ENCODE measurements at regions not wholly inside any gene's neighbourhood (a gene's known extent, or its start where the extent isn't known, plus 50 kb on each side); places are given as distances from the start of the nearest gene placed in this dataset.
"Not testable (repeated sequence)": the region's sequence is repeated elsewhere in the genome, so short reads cannot be mapped to it uniquely, and the experiment has no call there.

DNA sequence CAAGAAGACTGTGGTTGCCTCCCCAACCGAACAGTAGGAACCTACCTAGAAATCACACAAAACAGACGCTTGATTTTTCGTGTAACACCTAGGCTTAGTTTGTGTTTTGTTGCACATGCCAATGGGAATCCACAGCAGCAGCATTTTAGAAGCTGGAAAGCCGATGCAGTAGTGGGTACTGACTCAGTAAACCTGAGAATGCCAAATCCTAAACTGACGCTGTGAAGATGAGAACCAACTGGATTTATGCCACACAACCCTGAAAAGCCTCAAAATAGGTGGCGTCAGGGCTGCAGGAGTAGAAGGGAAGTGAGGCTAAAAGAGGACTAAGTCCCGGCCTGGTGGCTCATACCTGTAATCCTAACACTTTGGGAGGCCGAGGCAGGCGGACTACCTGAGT, 162.5 kb downstream of the REEP3 start:
- no peak overlapping the region for H3K27ac ChIP-seq
- no peak overlapping the region for H3K4me3 ChIP-seq
- WGBS, 2 donors, result 91 to 95% methylated on average over 9 of the region's 9 CpGs
- no peaks in the 10 kb centered on the region for H3K36me3 ChIP-seq (replicated peaks in 1 of 2; ENCODE audit: insufficient read depth in 1 of 2, low read depth in 2 of 2)
- no peak for TF ChIP-seq POLR2A (IDR thresholded peaks at IDR 0.05)
- TF ChIP-seq, protein P1, sequence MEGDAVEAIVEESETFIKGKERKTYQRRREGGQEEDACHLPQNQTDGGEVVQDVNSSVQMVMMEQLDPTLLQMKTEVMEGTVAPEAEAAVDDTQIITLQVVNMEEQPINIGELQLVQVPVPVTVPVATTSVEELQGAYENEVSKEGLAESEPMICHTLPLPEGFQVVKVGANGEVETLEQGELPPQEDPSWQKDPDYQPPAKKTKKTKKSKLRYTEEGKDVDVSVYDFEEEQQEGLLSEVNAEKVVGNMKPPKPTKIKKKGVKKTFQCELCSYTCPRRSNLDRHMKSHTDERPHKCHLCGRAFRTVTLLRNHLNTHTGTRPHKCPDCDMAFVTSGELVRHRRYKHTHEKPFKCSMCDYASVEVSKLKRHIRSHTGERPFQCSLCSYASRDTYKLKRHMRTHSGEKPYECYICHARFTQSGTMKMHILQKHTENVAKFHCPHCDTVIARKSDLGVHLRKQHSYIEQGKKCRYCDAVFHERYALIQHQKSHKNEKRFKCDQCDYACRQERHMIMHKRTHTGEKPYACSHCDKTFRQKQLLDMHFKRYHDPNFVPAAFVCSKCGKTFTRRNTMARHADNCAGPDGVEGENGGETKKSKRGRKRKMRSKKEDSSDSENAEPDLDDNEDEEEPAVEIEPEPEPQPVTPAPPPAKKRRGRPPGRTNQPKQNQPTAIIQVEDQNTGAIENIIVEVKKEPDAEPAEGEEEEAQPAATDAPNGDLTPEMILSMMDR (IDR thresholded peaks at IDR 0.05), result no peak
- no peaks in the 10 kb centered on the region for H3K4me1 ChIP-seq
- H3K9me3 ChIP-seq, result no peaks in the 10 kb centered on the region
- intact Hi-C loops (cut with DNase I), result no loop called here
- H3K27me3 ChIP-seq, result no peaks in the 10 kb centered on the region
- DNase-seq (no peak), ATAC-seq (no peak)

DNA sequence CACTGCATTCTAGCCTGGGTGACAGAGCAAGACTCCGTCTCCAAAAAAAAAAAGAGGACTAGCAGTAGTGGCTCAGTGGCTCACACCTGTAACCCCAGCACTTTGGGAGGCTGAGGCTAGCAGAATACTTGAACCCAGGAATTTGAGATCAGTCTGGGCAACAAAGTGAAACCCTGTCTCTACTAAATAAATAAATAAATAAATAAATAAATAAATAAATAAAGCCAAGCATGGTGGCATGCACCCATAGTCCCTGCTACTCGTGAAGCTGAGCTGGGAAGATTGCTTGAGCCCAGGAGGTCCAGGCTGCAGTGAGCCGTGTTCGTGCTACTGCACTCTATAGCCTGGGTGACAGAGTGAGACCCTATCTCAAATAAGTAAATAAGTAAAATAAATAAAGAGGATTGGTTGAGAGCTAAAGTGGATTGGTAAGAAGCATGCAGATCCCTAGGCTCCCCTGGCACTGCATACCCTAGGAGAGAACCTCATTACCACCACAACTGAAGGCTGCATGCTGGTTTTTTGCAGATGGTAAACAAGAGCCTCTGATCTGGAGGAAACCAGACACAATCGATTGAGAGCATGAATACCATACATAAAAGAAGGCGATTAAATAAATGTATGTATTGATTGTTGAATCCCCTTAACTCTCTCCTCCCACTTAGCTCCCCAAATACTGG, 163.2 kb downstream of the REEP3 start:
- TF ChIP-seq POLR2A (IDR thresholded peaks at IDR 0.05), result no peak
- TF ChIP-seq, protein P1 (IDR thresholded peaks at IDR 0.05), result no peak
- intact Hi-C loops (cut with DNase I), result no loop called here
- no peak overlapping the region for H3K4me3 ChIP-seq
- WGBS, 2 donors, result 82 to 83% methylated on average over 6 of the region's 6 CpGs
- H3K27me3 ChIP-seq, result no peaks in the 10 kb centered on the region
- no peaks in the 10 kb centered on the region for H3K36me3 ChIP-seq (replicated peaks in 1 of 2; ENCODE audit: insufficient read depth in 1 of 2, low read depth in 2 of 2)
- H3K27ac ChIP-seq, result no peak overlapping the region
- no peaks in the 10 kb centered on the region for H3K4me1 ChIP-seq
- DNase-seq (no peak), ATAC-seq (no peak)
- no peaks in the 10 kb centered on the region for H3K9me3 ChIP-seq

DNA sequence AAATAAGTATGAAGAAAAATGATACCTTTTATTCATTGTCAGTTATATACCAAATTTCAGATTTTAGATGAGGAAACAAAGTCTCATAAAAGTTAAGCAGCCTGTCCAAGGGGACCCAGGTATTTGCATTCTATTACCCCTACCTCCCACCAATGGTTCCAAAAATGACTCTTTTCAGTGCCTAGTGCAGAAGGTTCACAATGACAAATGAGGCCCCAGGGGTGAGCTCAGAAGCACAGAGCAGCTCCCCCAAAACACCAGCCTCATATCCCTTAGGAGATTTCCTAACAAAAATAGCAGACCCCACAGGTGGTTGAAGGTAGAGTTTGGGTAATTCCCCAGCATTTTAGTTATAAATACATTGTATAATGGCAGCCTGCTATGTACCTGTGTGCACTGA, 168.6 kb downstream of the REEP3 start:
- TF ChIP-seq, protein P1 (IDR thresholded peaks at IDR 0.05), result no peak
- no peak for TF ChIP-seq POLR2A (IDR thresholded peaks at IDR 0.05)
- H3K4me3 ChIP-seq, result no peak overlapping the region
- no peaks in the 10 kb centered on the region for H3K9me3 ChIP-seq
- intact Hi-C loops (cut with DNase I), result loop anchor here (10.0 kb wide), 1 partner anchor 45 kb away; no protein-coding TSS in a partner anchor
- no peaks in the 10 kb centered on the region for H3K4me1 ChIP-seq
- no peak for DNase-seq
- no peak overlapping the region for H3K27ac ChIP-seq
- no peaks in the 10 kb centered on the region for H3K36me3 ChIP-seq (replicated peaks in 1 of 2; ENCODE audit: insufficient read depth in 1 of 2, low read depth in 2 of 2)
- H3K27me3 ChIP-seq, result no peaks in the 10 kb centered on the region
- ATAC-seq, result no peak

DNA sequence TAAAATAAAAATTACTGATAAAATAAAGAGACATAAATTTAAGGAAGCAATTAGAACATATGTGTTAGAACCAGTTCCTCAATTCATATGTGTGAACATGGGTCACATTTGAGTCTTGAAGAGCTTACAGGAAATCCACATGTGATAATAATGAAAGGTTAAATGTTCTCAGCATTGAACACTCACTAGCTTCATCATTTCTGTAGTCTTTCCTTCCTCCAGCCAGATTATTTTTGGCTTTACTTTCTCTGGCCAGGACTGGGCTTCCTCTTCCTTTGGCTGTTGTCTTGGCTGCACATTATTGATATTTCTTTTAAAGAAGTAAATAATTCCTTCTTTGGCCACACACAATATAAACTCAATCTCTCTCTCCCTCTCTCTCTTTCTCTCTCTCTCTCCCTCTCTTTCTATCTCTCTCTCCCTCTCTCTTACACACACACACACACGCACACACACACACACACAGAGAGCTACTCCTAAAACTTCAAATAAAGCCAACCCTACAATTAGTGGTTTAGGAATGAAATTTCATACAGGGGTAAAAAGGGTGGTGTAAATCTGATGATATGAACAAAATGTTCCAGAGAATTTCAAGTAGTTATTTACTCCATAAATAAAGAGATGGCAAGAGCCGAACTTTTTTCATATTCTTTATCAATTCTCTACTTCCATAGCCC, 171.2 kb downstream of the REEP3 start:
- WGBS, 2 donors, result 60 to 64% methylated on average over 2 of the region's 2 CpGs
- no peaks in the 10 kb centered on the region for H3K4me1 ChIP-seq
- intact Hi-C loops (cut with DNase I), result loop anchor here (10.0 kb wide), 1 partner anchor 48 kb away; no protein-coding TSS in a partner anchor
- peak overlapping the region in 1 of 4 donors; percentile 32 for H3K27ac ChIP-seq
- H3K36me3 ChIP-seq (replicated peaks in 1 of 2; ENCODE audit: insufficient read depth in 1 of 2, low read depth in 2 of 2), result no peaks in the 10 kb centered on the region
- no peaks in the 10 kb centered on the region for H3K9me3 ChIP-seq
- no peaks in the 10 kb centered on the region for H3K27me3 ChIP-seq
- H3K4me3 ChIP-seq, result no peak overlapping the region
- ATAC-seq (peak; percentile 50), DNase-seq (no peak)
- no peak for TF ChIP-seq POLR2A (IDR thresholded peaks at IDR 0.05)
- TF ChIP-seq, protein P1 (IDR thresholded peaks at IDR 0.05), result no peak

DNA sequence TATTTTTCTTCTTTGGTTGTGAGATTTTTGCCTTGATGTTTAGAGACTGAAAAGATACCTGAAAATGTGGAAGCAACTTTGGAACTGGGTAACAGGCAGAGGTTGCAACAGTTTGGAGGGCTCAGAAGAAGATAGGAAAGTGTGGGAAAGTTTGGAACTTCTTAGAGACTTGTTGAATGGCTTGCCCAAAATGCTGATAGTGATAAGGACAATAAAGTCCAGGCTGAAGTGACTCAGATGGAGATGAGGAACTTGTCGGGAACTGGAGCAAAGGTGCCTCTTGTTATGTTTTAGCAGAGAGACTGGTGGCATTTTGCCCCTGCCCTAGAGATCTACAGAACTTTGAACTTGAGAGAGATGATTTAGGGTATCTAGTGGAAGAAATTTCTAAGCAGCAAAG, 171.8 kb downstream of the REEP3 start:
- not testable (repeated sequence) for H3K36me3 ChIP-seq (replicated peaks in 1 of 2; ENCODE audit: insufficient read depth in 1 of 2, low read depth in 2 of 2); ATAC-seq; H3K4me3 ChIP-seq; DNase-seq; H3K9me3 ChIP-seq; H3K4me1 ChIP-seq; H3K27me3 ChIP-seq
- 61 to 70% methylated on average over 1 of the region's 1 CpG for WGBS, 2 donors
- intact Hi-C loops (cut with DNase I), result loop anchor here (10.0 kb wide), 1 partner anchor 48 kb away; no protein-coding TSS in a partner anchor
- peak overlapping the region in 1 of 4 donors; percentile 12 for H3K27ac ChIP-seq

All from body of pancreas (tissue), 4 donors.